NCI-H1694 treated with DMSO at 0.1 percent for 48 hours (cell line): ENCODE measurements at regions not wholly inside any gene's neighbourhood (a gene's known extent, or its start where the extent isn't known, plus 50 kb on each side); places are given as distances from the start of the nearest gene placed in this dataset.

Source experiments
- DNase-seq: peaks from one replicate; lab custom pipeline; 2025; lab: John Stamatoyannopoulos, UW

DNA sequence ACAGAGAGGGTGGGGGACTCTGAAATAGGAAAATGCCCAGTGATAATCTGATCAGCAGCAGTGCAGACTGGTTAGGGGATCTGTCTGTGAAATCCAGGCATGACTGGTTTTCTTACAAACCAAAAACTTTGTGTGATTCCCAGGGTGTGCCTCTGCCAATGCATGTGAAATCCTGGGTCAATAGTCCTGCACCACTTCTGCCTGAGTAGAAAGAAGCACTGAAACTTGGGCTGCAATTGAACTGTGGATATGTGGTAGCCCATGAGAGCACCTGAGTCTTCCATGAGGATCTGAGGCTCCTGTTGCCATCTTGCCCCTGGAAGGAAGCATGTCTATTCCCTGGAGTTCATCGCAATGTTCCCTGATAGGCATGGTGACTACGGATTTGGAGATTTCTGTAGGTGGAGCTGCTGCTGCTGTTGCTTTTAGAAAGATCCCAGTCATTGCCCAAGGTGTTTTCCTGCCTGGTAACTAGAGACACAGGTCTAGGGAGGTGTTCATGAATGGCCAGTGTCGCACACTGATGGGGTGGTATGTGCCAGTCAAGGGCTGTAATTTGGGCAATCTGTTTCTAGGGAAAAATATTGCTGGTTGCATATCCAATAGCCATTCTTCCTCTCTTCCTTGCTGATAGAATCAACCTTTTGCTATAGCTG lies 146.7 kb downstream of the CARTPT start:
- no peak for DNase-seq

DNA sequence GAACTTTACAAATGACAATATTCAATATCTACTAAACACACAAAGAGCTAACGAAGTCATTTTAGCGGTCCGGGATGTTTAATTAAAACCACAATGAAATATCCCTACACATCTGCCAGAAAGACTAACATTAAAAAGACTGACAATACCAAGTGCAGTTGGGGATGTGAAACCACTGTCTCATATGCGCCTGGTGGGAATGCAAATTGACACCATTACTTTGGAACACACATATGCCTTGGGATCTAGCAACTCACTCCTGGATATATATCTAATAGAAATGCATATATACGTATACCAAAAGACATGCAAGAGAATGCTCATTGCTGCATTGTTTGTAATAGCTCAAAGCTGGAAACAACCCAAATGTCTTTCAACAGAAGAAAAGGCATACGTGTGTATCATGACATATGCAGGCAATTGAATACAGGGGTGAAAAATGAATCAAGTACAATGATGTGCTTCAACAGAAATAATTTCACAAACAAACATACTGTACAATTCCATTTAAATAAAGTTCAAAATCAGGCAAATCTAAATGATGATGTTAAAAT lies 153.3 kb downstream of the CARTPT start:
- DNase-seq: peak; percentile 54

DNA sequence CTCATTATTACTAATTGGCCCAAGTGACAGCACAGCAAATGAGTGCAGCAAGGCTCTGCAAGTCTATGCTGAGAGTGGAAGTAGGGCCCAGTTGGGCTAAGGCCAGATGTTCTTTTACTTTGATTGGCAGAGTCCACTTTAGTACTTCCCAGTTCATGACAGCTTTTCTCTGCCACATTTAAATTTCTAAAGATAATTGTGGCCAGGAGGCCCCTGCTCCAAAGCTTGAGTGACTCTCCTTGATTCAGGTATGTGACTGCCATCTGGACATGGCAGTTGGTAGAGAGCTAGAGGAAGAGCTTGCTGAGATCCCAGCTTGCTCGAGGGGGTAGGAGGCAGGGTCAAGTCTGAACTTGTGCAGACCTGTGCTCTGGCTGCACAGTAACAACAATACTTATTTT lies 154.1 kb downstream of the CARTPT start:
- DNase-seq: peak; percentile 94

DNA sequence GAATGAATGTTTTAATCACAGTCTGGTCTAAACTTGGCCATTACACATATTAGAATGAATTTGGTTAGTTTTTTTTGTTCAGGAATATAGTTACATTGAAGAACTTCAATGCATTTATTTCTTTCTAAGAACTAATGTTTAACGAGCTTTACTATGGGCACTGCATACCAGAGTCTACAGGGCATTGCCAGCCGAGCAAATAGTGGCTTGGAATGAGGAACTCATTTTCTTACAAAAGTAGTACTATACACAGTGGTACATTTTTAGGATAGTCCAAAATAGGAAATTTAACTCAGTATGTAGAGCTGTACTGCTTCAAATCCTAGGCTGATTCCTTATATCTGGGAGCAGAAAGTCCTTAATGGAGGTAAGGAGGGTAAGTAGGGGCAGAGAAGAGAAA lies 155.4 kb downstream of the CARTPT start:
- no peak for DNase-seq

DNA sequence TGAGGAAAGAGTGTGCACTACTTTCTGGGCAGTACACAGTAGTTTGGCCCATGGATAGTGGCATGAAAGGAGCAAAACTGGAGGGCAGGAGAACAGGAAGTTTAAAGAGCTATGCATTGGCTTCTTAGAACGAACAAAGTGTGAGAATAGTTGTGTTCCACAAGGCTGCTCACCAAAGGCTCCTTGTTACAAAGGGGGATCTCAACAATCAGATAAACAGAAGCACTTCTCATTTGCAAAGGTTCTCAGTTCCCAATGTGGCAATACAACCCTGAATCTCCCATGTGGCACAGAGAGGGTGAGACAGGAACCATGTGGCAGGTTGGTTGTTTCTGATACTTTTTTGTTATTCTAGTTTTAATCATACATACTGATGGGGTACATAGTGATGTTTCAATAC lies 158.4 kb downstream of the CARTPT start:
- DNase-seq: no peak

DNA sequence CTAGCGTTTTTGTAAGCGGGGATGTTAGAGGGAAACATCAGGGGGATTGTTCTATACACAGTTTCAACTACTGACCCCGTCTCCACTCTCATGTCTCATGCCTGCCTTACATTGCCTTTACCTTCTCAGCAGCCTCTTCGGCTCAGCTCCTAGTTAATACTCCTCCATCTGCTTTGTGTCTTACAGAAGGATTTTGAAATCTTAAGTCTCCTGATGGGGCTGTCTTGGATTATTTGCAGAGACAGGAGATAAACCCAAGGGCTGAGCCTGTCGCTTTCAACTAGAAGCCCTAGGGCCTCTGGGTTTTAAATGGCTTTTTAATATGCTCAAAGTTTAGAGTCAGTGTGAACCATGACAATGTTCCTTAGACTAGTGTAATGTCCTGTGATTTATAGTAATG lies 161.5 kb downstream of the CARTPT start:
- DNase-seq: no peak

DNA sequence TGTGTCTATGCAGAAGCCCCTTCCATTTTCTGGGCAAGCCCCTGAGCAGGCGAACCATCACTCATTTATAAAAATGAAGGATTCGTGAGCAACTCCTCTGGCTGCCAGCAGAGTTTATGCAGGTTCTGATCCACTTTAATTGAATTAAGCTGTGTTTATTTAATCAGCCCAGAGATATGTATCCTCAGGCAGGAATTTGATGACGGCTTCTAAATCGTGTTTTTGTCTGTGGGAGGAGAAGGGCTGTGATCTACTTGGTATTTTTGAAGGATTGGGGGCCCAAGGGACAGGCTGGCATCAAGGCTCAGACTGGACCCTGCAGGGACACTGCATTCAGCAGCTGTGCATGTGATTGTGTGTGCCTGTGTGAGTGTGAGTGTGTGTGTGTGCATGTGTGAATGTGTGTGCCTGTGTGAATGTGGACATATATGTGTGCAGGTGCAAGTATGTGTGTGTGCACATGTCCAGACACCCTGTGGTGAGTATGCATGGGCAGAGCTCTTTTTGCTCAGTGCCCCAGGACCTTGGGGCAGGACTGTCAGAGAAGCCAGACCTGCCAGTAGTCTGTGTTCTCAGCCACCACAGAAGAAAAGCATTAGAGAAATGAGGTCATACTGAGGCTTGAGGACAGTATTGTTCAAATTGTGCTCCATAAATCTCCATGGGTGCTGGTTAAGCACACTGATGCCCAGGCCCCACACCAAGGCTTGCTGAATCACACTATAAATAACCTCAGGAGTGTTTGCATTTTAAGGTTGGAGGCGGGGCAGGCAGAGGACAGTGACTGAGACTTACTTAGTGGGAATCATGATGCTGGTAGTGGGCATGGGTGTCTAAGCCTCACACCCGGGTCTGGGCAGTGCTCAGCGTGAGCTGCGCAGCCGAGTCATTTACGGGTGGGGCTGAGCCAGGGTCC lies 164.0 kb downstream of the CARTPT start:
- DNase-seq: no peak

DNA sequence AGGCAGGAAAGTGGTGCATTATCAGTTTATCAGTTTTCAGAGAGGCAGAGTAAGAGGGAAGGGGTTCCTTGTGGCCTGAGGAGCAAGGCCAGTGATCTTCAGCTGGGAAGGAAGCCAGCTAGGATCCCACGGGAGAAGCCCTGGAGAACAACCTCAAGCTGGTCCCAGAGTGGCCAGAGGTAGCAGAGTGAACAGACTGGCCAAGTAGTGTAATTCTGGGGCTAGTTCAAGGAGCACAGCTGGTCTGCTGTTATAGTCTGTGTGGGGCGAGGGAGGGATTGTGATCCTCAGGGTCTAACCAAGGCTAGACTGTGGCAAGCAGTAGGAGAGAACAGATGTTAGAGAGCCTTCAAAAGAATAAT lies 164.6 kb downstream of the CARTPT start:
- DNase-seq: no peak

DNA sequence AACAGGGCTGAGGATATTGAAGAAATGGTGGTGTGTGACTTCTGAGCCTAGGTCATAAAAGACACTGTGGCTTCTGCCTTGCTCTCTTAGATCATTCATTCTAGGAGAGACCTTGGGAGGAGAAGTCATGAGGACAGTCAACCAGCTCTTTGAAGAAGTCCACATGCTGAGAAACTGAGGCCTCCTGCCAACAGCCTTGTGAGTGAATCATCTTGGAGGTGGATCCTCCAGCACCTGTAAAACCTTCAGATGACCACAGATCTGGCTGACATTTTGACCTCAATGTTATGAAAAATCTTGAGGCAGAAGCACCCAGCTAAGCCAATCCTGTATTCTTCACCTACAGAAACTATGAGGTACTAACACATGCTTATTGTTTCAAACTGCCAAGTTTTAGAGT lies 165.9 kb downstream of the CARTPT start:
- DNase-seq: no peak

DNA sequence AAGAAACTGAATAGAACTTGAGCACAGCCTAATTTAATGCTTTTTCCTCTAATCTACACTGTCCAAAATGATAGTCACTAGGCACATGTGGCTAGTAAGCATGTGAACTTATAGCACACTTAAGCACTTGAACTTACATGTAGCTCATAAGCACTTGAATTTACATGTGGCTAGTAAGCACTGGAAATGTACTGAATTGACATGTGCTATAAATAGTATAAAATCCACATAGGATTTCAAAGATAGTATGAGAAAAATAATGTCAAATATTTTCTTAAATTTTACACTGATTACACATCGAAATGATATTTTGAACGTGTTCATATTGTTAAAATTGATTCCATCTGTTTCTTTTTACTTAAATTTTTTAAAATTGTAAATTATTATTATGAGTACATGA lies 167.3 kb downstream of the CARTPT start:
- no peak for DNase-seq

DNA sequence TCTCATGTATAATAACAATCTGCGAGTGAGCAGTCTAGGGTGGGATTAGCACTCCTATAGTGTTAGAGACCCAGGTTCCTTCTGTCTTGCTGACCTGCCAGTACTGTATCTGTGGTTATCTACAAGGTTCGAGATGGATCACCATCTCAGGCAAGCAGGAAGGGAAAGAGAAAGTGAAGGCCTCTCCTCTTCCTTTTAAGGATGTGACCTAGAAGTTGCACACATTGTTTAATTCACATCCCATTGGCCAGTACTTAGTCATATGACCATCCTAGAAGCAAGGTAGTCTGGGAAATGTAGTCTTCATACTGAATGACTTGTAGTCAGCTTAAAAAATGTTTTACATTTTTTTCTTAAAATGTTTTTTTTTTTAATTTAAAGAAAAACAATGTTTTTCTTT lies 168.6 kb downstream of the CARTPT start:
- DNase-seq: no peak

DNA sequence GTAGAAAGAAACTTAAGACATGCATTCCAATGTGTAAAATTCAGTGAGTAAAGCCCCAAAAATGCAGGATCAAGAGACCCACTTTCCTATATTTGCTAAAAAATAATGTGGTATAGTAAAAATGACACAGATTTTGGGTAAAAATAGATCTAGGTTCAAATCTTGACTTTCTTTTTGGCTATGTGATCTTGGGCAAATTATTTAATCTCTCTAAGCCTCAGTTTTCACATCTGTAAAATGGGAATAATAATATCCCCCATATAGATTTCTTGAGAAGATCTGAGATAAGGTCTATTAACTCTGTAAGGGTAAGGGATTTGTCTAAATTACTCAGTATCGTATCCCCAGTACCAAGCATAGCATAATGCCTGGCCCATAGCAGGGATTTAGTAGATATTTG lies 172.3 kb downstream of the CARTPT start:
- DNase-seq: no peak

DNA sequence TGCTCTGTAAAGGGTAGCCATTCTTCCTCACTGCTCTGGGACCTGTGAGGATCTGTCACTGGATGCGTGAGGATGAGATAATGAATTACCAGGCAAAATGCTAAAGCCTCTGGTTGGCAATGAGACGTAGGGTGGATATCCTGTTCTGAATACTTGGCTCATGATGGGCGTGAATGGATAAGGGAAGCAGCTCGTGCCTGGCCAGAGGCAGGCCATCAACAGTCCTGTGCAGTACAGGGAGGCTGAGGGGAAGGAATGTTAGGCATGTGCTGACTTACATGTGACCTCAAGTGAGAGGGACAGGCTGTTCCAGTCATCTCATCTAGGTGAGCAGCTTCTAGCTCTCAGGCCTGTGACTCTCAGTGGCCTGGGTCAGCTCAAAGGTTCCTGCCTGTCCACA lies 172.8 kb downstream of the CARTPT start:
- no peak for DNase-seq

DNA sequence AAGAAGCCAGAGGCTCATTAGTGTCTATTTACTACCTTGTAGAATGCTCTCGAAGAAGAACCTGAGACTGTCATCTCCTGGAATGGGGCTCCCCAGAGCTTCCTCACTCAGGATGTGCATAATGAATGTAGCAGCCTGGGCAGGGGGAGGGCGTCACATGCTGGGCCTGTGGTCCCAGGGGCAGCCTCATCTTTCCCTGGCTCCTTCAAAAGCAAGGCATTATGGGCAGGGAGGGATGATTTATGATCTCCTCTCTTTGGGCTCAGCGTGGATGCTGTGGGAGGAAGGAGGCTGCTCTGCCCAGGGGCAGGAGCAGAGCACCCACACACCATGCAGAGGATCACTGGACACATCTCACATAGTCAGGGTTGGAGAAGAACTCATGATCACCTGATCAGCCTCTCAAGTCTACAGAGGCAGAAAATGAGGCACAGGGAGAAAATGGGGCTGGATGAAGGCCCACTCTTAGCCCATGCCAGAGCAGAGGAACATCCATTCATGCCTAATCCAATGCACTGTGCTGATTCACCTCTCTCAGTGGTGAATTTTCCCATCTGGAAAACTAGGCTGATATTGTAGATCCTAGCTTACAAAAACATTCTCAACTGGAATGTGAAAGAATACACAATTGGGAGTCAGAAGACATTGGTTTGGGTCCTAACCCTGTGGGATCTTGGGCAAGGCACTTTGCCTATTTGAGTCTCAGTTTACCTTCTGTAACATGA lies 173.7 kb downstream of the CARTPT start:
- no peak for DNase-seq

DNA sequence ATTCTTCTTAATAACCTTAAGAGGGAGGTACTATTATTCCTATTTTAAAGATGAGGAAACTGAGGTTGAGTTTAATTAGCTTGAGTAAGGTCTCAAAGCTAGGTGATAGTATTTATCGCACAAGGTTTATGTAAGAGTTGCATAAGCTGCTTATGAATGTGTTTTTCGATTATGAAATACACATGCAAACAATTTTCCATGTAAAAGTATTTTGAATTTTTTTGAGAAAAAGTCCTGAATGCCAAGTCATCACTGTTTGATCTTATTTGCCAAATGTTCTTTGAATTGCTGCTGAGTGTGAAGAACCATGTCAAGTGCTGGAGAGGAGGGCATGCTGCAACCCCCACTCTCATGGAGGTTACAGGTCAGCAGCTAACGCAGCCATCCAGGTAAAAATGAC lies 174.4 kb downstream of the CARTPT start:
- DNase-seq: no peak

DNA sequence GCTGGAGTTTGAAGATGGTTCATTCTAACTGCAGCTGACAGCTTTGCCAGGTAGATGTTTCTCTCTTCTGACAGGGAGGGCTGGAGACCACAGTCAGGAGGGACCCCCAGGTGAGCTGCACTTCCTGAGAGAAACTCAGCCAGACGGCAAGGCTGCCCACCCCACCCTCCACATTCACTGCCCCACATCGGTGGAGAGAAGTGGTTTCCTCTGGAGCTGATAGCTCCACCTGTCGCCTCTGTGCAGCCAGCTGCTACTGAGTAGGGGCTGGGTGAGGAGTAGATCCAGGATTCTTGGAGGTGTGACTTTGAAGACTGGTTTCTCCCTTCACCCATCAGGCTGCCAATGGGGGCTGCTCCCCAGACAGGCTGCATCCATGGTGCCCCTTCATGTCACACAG lies 175.0 kb downstream of the CARTPT start:
- DNase-seq: no peak

DNA sequence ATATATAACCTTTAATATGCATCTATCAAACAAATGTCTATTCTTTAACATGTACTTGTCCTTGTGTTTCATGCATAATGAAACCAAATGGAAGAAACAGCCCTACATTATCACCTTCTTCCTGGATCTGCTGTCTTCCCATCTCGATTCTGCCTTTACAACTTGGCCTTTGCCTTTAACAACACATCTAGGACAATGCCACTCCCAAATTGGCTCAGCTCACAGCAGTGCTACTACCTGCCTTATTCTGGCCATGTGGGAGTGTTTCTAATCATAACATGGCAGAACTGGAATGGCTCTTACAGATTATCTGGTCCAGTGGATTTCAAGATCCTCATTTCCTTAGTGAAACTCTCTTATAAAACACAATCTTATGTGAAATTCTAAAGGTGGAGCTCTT lies 176.5 kb downstream of the CARTPT start:
- DNase-seq: no peak

DNA sequence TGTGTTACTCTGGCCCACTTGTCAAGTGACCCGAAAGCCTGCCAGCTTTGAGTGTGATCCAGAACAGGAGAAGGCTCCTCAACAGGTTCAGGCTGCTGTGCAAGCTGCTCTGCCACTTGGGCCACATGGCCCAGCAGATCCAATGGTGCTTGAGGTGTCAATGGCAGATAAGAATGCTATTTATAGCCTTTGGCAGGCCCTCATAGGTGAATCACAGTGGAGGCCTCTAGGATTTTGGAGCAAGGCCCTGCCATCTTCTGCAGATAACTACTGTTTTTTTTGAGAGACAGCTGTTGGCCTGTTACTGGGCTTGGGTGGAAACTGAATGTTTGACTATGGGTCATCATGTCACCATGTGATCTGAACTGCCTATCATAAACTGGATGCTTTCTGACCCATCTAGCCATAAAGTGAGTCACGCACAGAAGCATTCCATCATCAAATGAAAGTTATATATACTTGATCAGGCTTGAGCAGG lies 180.8 kb downstream of the CARTPT start:
- no peak for DNase-seq

DNA sequence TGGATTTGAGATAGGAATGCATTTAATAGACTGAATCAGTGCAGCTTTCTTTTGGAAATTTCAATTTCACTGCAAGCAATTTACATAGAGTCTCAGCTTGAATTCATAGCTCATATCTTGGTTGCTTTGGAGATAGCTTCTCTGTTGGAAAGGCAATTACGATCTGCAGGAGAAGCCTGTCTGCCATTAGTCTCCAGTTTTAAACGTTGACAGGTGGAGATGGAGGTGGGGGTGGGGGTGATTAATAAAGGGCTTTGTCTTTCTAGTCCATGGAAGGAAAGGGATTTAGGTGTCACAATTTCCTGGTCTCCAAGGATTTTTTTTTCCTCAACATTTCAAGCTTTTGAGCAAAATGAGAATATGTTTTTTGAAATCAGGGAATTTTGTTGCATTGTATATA lies 184.7 kb downstream of the CARTPT start:
- no peak for DNase-seq

DNA sequence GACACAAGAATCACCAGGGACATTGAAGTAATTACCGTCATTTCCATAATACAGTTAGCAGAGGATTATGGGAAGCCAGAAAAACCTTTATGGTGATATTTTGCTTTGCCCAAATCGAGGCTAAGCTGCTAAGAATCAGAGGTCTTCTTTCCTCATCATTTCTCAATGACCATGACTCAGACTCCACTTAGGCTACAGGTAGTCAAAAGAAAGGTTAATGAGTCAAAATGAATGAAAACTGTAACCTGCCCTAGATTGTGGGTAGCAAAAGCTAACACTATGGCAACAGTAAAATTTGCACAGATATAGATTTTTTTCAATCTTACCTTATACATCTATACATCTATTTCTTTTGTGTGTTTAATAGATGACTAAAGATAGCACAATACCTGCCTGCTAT lies 185.8 kb downstream of the CARTPT start:
- DNase-seq: no peak

DNA sequence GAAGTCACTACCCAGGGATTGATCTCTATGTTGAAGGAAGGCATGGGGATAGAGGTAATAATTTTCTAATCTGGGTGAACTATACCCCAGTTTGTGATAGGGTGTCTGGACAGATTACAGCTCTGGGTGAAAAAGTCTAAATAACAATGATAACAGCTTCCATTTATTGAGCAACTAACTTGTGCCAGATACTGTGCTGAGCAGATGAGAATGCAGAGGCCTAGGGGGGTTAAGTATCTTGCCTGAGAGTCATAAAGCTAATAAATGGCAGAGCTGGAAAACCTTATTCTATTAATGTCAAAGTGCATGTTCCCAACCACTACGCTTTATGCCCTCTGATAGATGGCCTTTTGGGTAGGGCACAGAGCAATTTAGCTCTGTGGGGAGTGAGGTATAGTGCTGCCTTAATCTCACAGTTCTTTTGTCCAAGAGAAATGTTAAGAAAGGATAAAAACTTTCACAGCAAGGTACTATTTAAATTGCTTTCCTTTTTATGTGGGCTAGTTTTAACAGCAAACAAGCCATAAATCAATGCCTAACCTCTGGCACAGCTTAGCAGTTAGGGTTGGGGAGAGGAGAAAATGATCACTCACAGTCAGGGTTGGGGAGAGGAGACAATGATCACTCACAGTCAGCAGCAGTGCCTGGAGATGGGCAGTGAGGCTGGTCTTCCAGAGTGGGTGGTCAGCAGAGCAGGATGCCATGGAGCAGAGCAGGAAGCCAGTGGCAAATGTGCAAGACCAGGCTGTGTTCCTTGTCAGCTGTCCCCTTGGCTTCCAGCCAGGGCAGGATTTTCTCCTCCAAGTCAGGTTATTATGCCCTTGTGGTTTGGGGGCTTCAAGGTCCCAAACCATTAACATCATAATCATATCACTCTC lies 187.0 kb downstream of the CARTPT start:
- no peak for DNase-seq
